CD4-positive, alpha-beta T cell treated with Interleukin-17A for 4 hours (primary cell): ENCODE measurements at regions not wholly inside any gene's neighbourhood (a gene's known extent, or its start where the extent isn't known, plus 50 kb on each side); places are given as distances from the start of the nearest gene placed in this dataset.

Experiments used
- DNase-seq: peaks from one replicate; pipeline ENCODE4 v3.0.0-alpha.2; 2020; ENCODE audit warnings: mixed read lengths

- DNase-seq: no peak
These were observed 164.4 kb downstream of the ZNF281 start for GRCh38 chr1:200245473-200245872.

GRCh38 chr1:200243042-200243437 lies 166.8 kb downstream of the ZNF281 start:
- DNase-seq: no peak

- DNase-seq: no peak
These were observed 167.5 kb downstream of the ZNF281 start for GRCh38 chr1:200242110-200243041.

- peak; percentile 14 for DNase-seq
These were observed 169.2 kb downstream of the ZNF281 start for GRCh38 chr1:200240656-200241055.

- no peak for DNase-seq
These were observed 171.5 kb downstream of the ZNF281 start for GRCh38 chr1:200238311-200238710.

GRCh38 chr1:200237066-200237465 lies 172.8 kb downstream of the ZNF281 start:
- no peak for DNase-seq

GRCh38 chr1:200234938-200235337 lies 174.9 kb downstream of the ZNF281 start:
- no peak for DNase-seq

GRCh38 chr1:200233393-200233792 lies 176.4 kb downstream of the ZNF281 start:
- no peak for DNase-seq

GRCh38 chr1:200231787-200232231 lies 178.0 kb downstream of the ZNF281 start:
- DNase-seq: no peak

- DNase-seq: no peak
These were observed 179.2 kb downstream of the ZNF281 start for GRCh38 chr1:200230671-200231070.

- no peak for DNase-seq
These were observed 181.3 kb downstream of the ZNF281 start for GRCh38 chr1:200228486-200228885.

- no peak for DNase-seq
These were observed 181.8 kb downstream of the ZNF281 start for GRCh38 chr1:200228081-200228480.
